GM21786 (cell line): ENCODE measurements at regions not wholly inside any gene's neighbourhood (a gene's known extent, or its start where the extent isn't known, plus 50 kb on each side); places are given as distances from the start of the nearest gene placed in this dataset.

Source experiments
- ATAC-seq: cut with Tn5 transposase; IDR thresholded peaks from one replicate; pipeline ENCODE4 v1.9.1; 2021; ENCODE audit not compliant: unreplicated experiment

- ATAC-seq: no peak
These were observed 62.7 kb downstream of the SIK1 start for GRCh38 chr21:43364261-43364510.

- ATAC-seq: no peak
These were observed 63.2 kb downstream of the SIK1 start for GRCh38 chr21:43363506-43364260.

- no peak for ATAC-seq
These were observed 64.0 kb downstream of the SIK1 start for GRCh38 chr21:43362915-43363314.

GRCh38 chr21:43362321-43362791 lies 64.6 kb downstream of the SIK1 start:
- ATAC-seq: no peak

- ATAC-seq: no peak
These were observed 65.2 kb downstream of the SIK1 start for GRCh38 chr21:43361493-43362296.

- ATAC-seq: no peak
These were observed 65.8 kb downstream of the SIK1 start for GRCh38 chr21:43361127-43361492.

- no peak for ATAC-seq
These were observed 66.3 kb downstream of the SIK1 start for GRCh38 chr21:43360441-43361126.

- ATAC-seq: no peak
These were observed 67.8 kb downstream of the SIK1 start for GRCh38 chr21:43358940-43359822.

- no peak for ATAC-seq
These were observed 69.1 kb downstream of the SIK1 start for GRCh38 chr21:43357715-43358430.

GRCh38 chr21:43355925-43356289 lies 71.0 kb downstream of the SIK1 start:
- peak; percentile 31 for ATAC-seq

GRCh38 chr21:43355266-43355924 lies 71.5 kb downstream of the SIK1 start:
- no peak for ATAC-seq

- no peak for ATAC-seq
These were observed 72.3 kb downstream of the SIK1 start for GRCh38 chr21:43354666-43355065.

GRCh38 chr21:43354026-43354420 lies 72.9 kb downstream of the SIK1 start:
- no peak for ATAC-seq

GRCh38 chr21:43353282-43354025 lies 73.5 kb downstream of the SIK1 start:
- no peak for ATAC-seq

- ATAC-seq: peak; percentile 71
These were observed 74.2 kb downstream of the SIK1 start for GRCh38 chr21:43352568-43353281.

GRCh38 chr21:43352154-43352537 lies 74.8 kb downstream of the SIK1 start:
- no peak for ATAC-seq

- ATAC-seq: no peak
These were observed 75.3 kb downstream of the SIK1 start for GRCh38 chr21:43351501-43352153.

- ATAC-seq: no peak
These were observed 77.3 kb downstream of the SIK1 start for GRCh38 chr21:43349644-43350043.
